ENCODE measurements at regions not wholly inside any gene's neighbourhood (a gene's known extent, or its start where the extent isn't known, plus 50 kb on each side); places are given as distances from the start of the nearest gene placed in this dataset.

GRCh38 chr12:90479237-90479636, 475.7 kb downstream of the CCER1 start:
- TF ChIP-seq CTCF (IDR thresholded peaks at IDR 0.05) (no peak), POLR2A (IDR thresholded peaks at IDR 0.05) (no peak)

All from heart left ventricle (tissue), 13 donors.